ENCODE measurements at regions not wholly inside any gene's neighbourhood (a gene's known extent, or its start where the extent isn't known, plus 50 kb on each side); places are given as distances from the start of the nearest gene placed in this dataset.

GRCh38 chr2:174667250-174667860 lies 69.8 kb upstream of the WIPF1 start:
- no peak for DNase-seq

- DNase-seq = no peak
Measured at GRCh38 chr2:174666845-174667244, 69.2 kb upstream of the WIPF1 start.

GRCh38 chr2:174666312-174666711 lies 68.7 kb upstream of the WIPF1 start:
- DNase-seq = no peak

- no peak for DNase-seq
Measured at GRCh38 chr2:174664084-174664759, 66.6 kb upstream of the WIPF1 start.

GRCh38 chr2:174663550-174663949 lies 65.9 kb upstream of the WIPF1 start:
- no peak for DNase-seq

GRCh38 chr2:174662859-174663258 lies 65.3 kb upstream of the WIPF1 start:
- no peak for DNase-seq

GRCh38 chr2:174662459-174662858 lies 64.9 kb upstream of the WIPF1 start:
- DNase-seq = no peak

GRCh38 chr2:174660984-174661675 lies 63.5 kb upstream of the WIPF1 start:
- no peak for DNase-seq

GRCh38 chr2:174659069-174659900 lies 61.7 kb upstream of the WIPF1 start:
- DNase-seq = no peak

- DNase-seq = no peak
Measured at GRCh38 chr2:174656676-174657176, 59.1 kb upstream of the WIPF1 start.

GRCh38 chr2:174656035-174656434 lies 58.4 kb upstream of the WIPF1 start:
- DNase-seq = no peak

- DNase-seq = no peak
Measured at GRCh38 chr2:174654419-174654941, 56.9 kb upstream of the WIPF1 start.

- no peak for DNase-seq
Measured at GRCh38 chr2:174648896-174649295, 51.3 kb upstream of the WIPF1 start.

Data from activated naive CD4-positive, alpha-beta T cell treated with Interleukin-2 at 50 U/mL for 16 hours (primary cell).